ENCODE measurements at regions not wholly inside any gene's neighbourhood (a gene's known extent, or its start where the extent isn't known, plus 50 kb on each side); places are given as distances from the start of the nearest gene placed in this dataset.

GRCh38 chr22:48327721-48328120, 1500.0 kb downstream of the BRD1 start:
- no peaks in the 10 kb centered on the region for H3K27me3 ChIP-seq (ENCODE audit: control insufficient read depth in 2 of 2, insufficient read depth in 2 of 2, low read length in 2 of 2)
- no peak overlapping the region for H3K9ac ChIP-seq (ENCODE audit: low read depth in 1 of 2, low read length in 2 of 2)
- peaks cover 0 to 2% of the 10 kb centered on the region in 2 donors for H3K9me3 ChIP-seq (ENCODE audit: control insufficient read depth in 2 of 2, low read length in 2 of 2)
- H3K27ac ChIP-seq (ENCODE audit: low read depth in 2 of 2, low read length in 2 of 2): no peak overlapping the region
- no peak overlapping the region for H3K4me3 ChIP-seq (ENCODE audit: low read length in 2 of 2)
- no peaks in the 10 kb centered on the region for H3K4me1 ChIP-seq (ENCODE audit: control insufficient read depth in 2 of 2, insufficient read depth in 2 of 2, low read length in 2 of 2)
- no peaks in the 10 kb centered on the region for H3K36me3 ChIP-seq (ENCODE audit: control insufficient read depth in 2 of 2, insufficient read depth in 2 of 2, low read length in 2 of 2)

DNA sequence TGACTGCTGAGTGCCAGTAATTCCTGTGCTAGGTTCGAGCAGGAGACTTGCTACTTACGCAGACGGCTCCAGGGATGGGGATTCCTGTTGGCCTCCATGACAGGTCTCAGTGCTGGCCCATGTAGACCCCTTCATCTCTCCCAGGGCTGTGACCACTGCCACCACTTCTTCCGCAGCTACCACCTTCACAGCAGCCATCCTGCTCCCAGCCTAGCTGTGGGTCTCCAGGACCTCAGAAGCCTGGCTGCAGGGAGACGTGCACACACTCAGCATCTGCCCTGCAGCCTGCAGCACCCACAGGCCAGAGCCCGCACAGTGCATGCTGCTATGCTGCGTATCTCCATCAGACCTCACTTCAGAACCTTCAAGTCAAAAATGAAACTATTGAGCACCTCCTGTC, 1503.9 kb downstream of the BRD1 start:
- Histone ChIP-seq H3K4me1 (ENCODE audit: control insufficient read depth in 2 of 2, insufficient read depth in 2 of 2, low read length in 2 of 2) (no peaks in the 10 kb centered on the region), H3K9ac (ENCODE audit: low read depth in 1 of 2, low read length in 2 of 2) (no peak overlapping the region), H3K27ac (ENCODE audit: low read depth in 2 of 2, low read length in 2 of 2) (no peak overlapping the region), H3K4me3 (ENCODE audit: low read length in 2 of 2) (no peak overlapping the region), H3K9me3 (ENCODE audit: control insufficient read depth in 2 of 2, low read length in 2 of 2) (peaks cover 0 to 2% of the 10 kb centered on the region in 2 donors), H3K27me3 (ENCODE audit: control insufficient read depth in 2 of 2, insufficient read depth in 2 of 2, low read length in 2 of 2) (no peaks in the 10 kb centered on the region), H3K36me3 (ENCODE audit: control insufficient read depth in 2 of 2, insufficient read depth in 2 of 2, low read length in 2 of 2) (no peaks in the 10 kb centered on the region)

DNA sequence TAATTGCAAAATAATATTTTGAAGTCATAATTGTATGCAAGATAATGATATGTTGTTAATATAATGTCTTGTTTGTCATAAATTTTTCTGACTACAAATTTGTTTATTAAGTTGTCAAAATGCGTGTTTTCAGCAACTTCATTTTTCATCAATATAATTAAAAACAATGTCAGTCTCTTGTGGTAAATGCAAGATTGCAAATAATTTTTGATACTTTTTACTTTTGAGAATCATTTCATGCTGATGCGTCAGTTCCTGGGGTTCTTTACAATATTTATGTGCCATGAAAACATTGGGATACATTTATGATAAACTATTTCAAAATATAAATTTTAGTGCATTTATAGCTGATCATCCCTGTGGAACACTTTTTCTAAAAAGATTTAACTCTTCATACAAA, 1504.8 kb downstream of the BRD1 start:
- Histone ChIP-seq H3K9ac (ENCODE audit: low read depth in 1 of 2, low read length in 2 of 2) (no peak overlapping the region), H3K36me3 (ENCODE audit: control insufficient read depth in 2 of 2, insufficient read depth in 2 of 2, low read length in 2 of 2) (no peaks in the 10 kb centered on the region), H3K27ac (ENCODE audit: low read depth in 2 of 2, low read length in 2 of 2) (no peak overlapping the region), H3K27me3 (ENCODE audit: control insufficient read depth in 2 of 2, insufficient read depth in 2 of 2, low read length in 2 of 2) (no peaks in the 10 kb centered on the region), H3K4me3 (ENCODE audit: low read length in 2 of 2) (no peak overlapping the region), H3K4me1 (ENCODE audit: control insufficient read depth in 2 of 2, insufficient read depth in 2 of 2, low read length in 2 of 2) (no peaks in the 10 kb centered on the region), H3K9me3 (ENCODE audit: control insufficient read depth in 2 of 2, low read length in 2 of 2) (no peaks in the 10 kb centered on the region)

- H3K27me3 ChIP-seq (ENCODE audit: control insufficient read depth in 2 of 2, insufficient read depth in 2 of 2, low read length in 2 of 2): no peaks in the 10 kb centered on the region
- H3K4me1 ChIP-seq (ENCODE audit: control insufficient read depth in 2 of 2, insufficient read depth in 2 of 2, low read length in 2 of 2): no peaks in the 10 kb centered on the region
- no peaks in the 10 kb centered on the region for H3K9me3 ChIP-seq (ENCODE audit: control insufficient read depth in 2 of 2, low read length in 2 of 2)
- H3K36me3 ChIP-seq (ENCODE audit: control insufficient read depth in 2 of 2, insufficient read depth in 2 of 2, low read length in 2 of 2): no peaks in the 10 kb centered on the region
- H3K27ac ChIP-seq (ENCODE audit: low read depth in 2 of 2, low read length in 2 of 2): no peak overlapping the region
- no peak overlapping the region for H3K9ac ChIP-seq (ENCODE audit: low read depth in 1 of 2, low read length in 2 of 2)
- no peak overlapping the region for H3K4me3 ChIP-seq (ENCODE audit: low read length in 2 of 2)
Observed at GRCh38 chr22:48321986-48322545, 1505.6 kb downstream of the BRD1 start.

GRCh38 chr22:48320683-48321451, 1506.8 kb downstream of the BRD1 start:
- Histone ChIP-seq H3K9me3 (ENCODE audit: control insufficient read depth in 2 of 2, low read length in 2 of 2) (no peaks in the 10 kb centered on the region), H3K36me3 (ENCODE audit: control insufficient read depth in 2 of 2, insufficient read depth in 2 of 2, low read length in 2 of 2) (no peaks in the 10 kb centered on the region), H3K27me3 (ENCODE audit: control insufficient read depth in 2 of 2, insufficient read depth in 2 of 2, low read length in 2 of 2) (peaks cover 0 to 3% of the 10 kb centered on the region in 2 donors), H3K4me3 (ENCODE audit: low read length in 2 of 2) (no peak overlapping the region), H3K4me1 (ENCODE audit: control insufficient read depth in 2 of 2, insufficient read depth in 2 of 2, low read length in 2 of 2) (no peaks in the 10 kb centered on the region), H3K27ac (ENCODE audit: low read depth in 2 of 2, low read length in 2 of 2) (no peak overlapping the region), H3K9ac (ENCODE audit: low read depth in 1 of 2, low read length in 2 of 2) (no peak overlapping the region)

DNA sequence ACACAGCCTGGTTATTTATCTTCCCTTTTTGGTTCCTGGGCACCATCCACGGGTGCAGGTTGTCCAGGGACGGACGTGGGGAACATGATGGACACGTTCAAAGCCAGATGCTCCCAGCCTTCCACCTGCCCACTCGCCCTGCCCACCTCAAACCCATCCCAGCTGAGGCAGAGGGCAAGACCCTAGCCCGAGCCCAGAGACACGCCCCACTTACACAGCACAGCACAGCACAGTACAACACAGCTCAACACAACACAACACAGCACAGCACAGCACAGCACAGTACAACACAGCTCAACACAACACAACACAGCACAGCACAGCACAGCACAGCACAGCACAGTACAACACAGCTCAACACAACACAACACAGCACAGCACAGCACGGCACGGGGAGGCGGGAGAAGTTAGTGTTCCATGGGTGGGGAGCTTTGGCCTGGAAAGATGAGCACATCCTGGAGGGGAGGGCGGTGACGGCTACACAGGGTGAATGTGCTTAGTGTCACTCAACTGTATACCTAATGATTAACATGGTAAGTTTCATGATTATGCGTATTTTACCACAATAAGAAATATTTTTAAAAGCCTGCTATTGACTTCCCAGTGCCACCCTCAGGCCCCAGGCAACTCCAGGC, 1507.5 kb downstream of the BRD1 start:
- Histone ChIP-seq H3K9me3 (ENCODE audit: control insufficient read depth in 2 of 2, low read length in 2 of 2) (no peaks in the 10 kb centered on the region), H3K27ac (ENCODE audit: low read depth in 2 of 2, low read length in 2 of 2) (no peak overlapping the region), H3K4me3 (ENCODE audit: low read length in 2 of 2) (no peak overlapping the region), H3K9ac (ENCODE audit: low read depth in 1 of 2, low read length in 2 of 2) (no peak overlapping the region), H3K4me1 (ENCODE audit: control insufficient read depth in 2 of 2, insufficient read depth in 2 of 2, low read length in 2 of 2) (no peaks in the 10 kb centered on the region), H3K36me3 (ENCODE audit: control insufficient read depth in 2 of 2, insufficient read depth in 2 of 2, low read length in 2 of 2) (no peaks in the 10 kb centered on the region), H3K27me3 (ENCODE audit: control insufficient read depth in 2 of 2, insufficient read depth in 2 of 2, low read length in 2 of 2) (peaks cover 0 to 3% of the 10 kb centered on the region in 2 donors)

GRCh38 chr22:48319321-48320047, 1508.2 kb downstream of the BRD1 start:
- H3K27me3 ChIP-seq (ENCODE audit: control insufficient read depth in 2 of 2, insufficient read depth in 2 of 2, low read length in 2 of 2): peaks cover 0 to 3% of the 10 kb centered on the region in 2 donors
- H3K9ac ChIP-seq (ENCODE audit: low read depth in 1 of 2, low read length in 2 of 2): no peak overlapping the region
- no peaks in the 10 kb centered on the region for H3K36me3 ChIP-seq (ENCODE audit: control insufficient read depth in 2 of 2, insufficient read depth in 2 of 2, low read length in 2 of 2)
- H3K9me3 ChIP-seq (ENCODE audit: control insufficient read depth in 2 of 2, low read length in 2 of 2): no peaks in the 10 kb centered on the region
- H3K27ac ChIP-seq (ENCODE audit: low read depth in 2 of 2, low read length in 2 of 2): no peak overlapping the region
- no peaks in the 10 kb centered on the region for H3K4me1 ChIP-seq (ENCODE audit: control insufficient read depth in 2 of 2, insufficient read depth in 2 of 2, low read length in 2 of 2)
- H3K4me3 ChIP-seq (ENCODE audit: low read length in 2 of 2): no peak overlapping the region

DNA sequence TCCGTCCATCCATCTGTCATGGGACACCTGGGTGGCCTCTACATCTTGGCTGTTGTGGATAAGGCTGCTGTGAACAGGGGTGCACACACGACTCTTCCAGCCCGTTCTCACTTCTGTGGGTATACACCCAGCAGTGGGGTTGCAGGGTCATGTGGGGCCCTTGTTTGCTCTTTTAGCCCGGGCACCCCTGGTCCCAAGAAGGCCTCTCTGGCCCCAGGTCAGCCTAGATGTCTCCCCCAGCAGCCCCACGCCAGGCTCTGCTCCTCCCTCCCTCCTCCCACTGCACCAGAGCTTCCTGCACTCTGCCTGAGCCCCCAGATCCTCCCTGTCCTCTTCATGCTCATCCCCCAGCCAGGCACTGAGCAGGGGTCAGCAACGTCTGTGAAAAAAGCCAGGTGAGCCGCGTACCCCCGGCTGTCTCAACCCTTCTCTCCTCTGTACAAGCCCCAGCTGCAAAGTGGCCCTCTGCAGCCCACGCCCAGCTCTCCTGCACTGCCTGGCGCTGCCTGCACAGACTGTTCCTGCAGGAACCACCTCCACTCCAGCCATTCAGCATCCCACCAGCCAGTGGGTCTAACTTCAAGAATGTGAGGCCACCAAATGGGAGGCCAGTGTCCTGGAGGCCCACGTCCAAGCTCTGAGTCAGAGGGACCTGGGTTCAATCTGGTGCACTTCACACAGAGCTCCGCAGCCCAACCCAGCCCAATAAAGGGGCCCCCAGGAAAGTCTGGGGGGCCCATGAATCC, 1508.9 kb downstream of the BRD1 start:
- Histone ChIP-seq H3K9ac (ENCODE audit: low read depth in 1 of 2, low read length in 2 of 2) (no peak overlapping the region), H3K36me3 (ENCODE audit: control insufficient read depth in 2 of 2, insufficient read depth in 2 of 2, low read length in 2 of 2) (no peaks in the 10 kb centered on the region), H3K9me3 (ENCODE audit: control insufficient read depth in 2 of 2, low read length in 2 of 2) (no peaks in the 10 kb centered on the region), H3K27me3 (ENCODE audit: control insufficient read depth in 2 of 2, insufficient read depth in 2 of 2, low read length in 2 of 2) (peaks cover 0 to 3% of the 10 kb centered on the region in 2 donors), H3K27ac (ENCODE audit: low read depth in 2 of 2, low read length in 2 of 2) (no peak overlapping the region), H3K4me1 (ENCODE audit: control insufficient read depth in 2 of 2, insufficient read depth in 2 of 2, low read length in 2 of 2) (no peaks in the 10 kb centered on the region), H3K4me3 (ENCODE audit: low read length in 2 of 2) (no peak overlapping the region)

DNA sequence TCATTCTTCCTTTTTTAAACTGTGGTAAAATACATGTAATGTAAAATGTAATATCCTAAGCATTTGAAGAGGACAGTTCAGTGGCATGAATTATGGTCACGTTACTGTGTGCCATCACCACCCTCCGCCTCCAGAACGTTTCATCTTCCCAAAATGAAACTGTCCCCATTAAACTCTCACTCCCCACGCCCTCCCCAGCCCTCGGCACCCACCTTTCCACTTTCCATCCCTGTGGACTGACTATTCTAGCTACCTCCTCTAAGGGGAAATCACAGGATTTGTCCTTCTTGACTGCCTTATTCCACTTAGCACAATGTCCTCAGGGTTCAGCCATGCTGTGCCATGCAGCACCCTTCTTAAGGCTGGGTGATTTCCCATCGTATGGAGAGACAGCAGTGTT, 1509.5 kb downstream of the BRD1 start:
- peaks cover 0 to 3% of the 10 kb centered on the region in 2 donors for H3K27me3 ChIP-seq (ENCODE audit: control insufficient read depth in 2 of 2, insufficient read depth in 2 of 2, low read length in 2 of 2)
- H3K27ac ChIP-seq (ENCODE audit: low read depth in 2 of 2, low read length in 2 of 2): no peak overlapping the region
- no peak overlapping the region for H3K9ac ChIP-seq (ENCODE audit: low read depth in 1 of 2, low read length in 2 of 2)

More for the DNA sequence above, 1509.5 kb downstream of the BRD1 start:
- Histone ChIP-seq H3K9me3 (ENCODE audit: control insufficient read depth in 2 of 2, low read length in 2 of 2) (no peaks in the 10 kb centered on the region), H3K4me1 (ENCODE audit: control insufficient read depth in 2 of 2, insufficient read depth in 2 of 2, low read length in 2 of 2) (no peaks in the 10 kb centered on the region), H3K36me3 (ENCODE audit: control insufficient read depth in 2 of 2, insufficient read depth in 2 of 2, low read length in 2 of 2) (no peaks in the 10 kb centered on the region), H3K4me3 (ENCODE audit: low read length in 2 of 2) (no peak overlapping the region)
